AG04449 (cell line): ENCODE measurements at regions not wholly inside any gene's neighbourhood (a gene's known extent, or its start where the extent isn't known, plus 50 kb on each side); places are given as distances from the start of the nearest gene placed in this dataset.

Source experiments
- CTCF ChIA-PET: fragments of 350-600 bp; formaldehyde crosslinking; extraction: SDS; loops from one replicate; lab custom pipeline; 2021; ENCODE audit warnings: antibody characterized with exemption; lab: Yijun Ruan, JAX
- POLR2A ChIA-PET: fragments of 400-600, 350-600 bp; formaldehyde crosslinking; extraction: SDS; loops from one replicate; lab custom pipeline; 2020; ENCODE audit warnings: antibody characterized with exemption, inconsistent platforms; lab: Yijun Ruan, JAX
- DNase-seq: peaks from one replicate; pipeline ENCODE4 v3.0.0-alpha.2; 2010; ENCODE audit warnings: low read depth, low spot score
- H3K4me3 ChIP-seq: 2 replicates; pipeline ENCODE4 v1.5.1; 2011; ENCODE audit warnings: low read depth, mild to moderate bottlenecking, control low read depth, low read length
- TF ChIP-seq, protein P1 (sequence below): IDR thresholded peaks from one replicate; pipeline ENCODE4 v1.5.1; 2011; ENCODE audit warnings: mild to moderate bottlenecking, moderate library complexity, low read length, control low read depth, inconsistent platforms; ENCODE audit not compliant: insufficient read depth; ENCODE audit errors: missing control alignments

DNA sequence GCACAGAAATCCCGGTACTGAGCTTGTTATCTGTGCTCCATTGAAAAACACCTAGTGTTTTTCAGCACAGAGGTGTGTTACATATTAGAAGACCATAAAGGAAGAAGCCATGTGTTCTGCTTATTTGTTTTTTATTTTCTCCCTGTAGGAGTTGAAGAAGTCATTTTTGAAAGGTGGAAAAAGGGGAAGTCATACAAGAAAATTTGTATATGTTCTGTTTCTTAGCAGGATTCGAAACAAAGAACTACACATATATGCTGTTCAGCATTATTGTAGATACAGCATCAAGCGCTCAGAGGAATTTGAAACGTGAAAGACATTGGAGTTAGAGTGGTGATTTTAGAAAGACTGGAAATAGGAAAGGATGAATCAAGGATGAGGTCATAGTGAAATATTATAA is 345.3 kb upstream of the ADGRL2 start:
- ChIA-PET CTCF (no interaction called here), POLR2A (no interaction called here)
- no peak for DNase-seq
- no peak overlapping the region for H3K4me3 ChIP-seq
- TF ChIP-seq, protein P1, sequence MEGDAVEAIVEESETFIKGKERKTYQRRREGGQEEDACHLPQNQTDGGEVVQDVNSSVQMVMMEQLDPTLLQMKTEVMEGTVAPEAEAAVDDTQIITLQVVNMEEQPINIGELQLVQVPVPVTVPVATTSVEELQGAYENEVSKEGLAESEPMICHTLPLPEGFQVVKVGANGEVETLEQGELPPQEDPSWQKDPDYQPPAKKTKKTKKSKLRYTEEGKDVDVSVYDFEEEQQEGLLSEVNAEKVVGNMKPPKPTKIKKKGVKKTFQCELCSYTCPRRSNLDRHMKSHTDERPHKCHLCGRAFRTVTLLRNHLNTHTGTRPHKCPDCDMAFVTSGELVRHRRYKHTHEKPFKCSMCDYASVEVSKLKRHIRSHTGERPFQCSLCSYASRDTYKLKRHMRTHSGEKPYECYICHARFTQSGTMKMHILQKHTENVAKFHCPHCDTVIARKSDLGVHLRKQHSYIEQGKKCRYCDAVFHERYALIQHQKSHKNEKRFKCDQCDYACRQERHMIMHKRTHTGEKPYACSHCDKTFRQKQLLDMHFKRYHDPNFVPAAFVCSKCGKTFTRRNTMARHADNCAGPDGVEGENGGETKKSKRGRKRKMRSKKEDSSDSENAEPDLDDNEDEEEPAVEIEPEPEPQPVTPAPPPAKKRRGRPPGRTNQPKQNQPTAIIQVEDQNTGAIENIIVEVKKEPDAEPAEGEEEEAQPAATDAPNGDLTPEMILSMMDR, result no peak

DNA sequence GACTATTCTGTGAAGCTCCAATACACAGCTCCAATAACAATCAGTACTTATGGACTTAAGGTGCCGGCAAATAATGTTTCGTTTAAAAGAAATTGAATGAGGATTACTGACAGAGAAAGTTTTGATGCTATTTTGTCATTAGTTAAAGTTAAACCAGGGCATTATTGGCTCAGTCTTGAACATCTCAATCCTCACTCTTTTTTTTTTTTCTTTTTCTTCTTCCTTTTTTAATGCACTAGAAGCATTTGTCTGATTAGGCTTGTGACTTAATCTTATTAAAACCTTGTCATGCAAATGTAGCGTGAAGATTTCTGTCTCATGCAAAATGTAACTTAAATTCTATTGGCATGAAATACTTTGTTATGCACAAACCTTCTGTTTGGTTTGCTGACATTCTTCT is 346.8 kb upstream of the ADGRL2 start:
- POLR2A ChIA-PET, result no interaction called here
- no peak overlapping the region for H3K4me3 ChIP-seq
- CTCF ChIA-PET, result no interaction called here
- TF ChIP-seq, protein P1, result no peak
- DNase-seq, result no peak

DNA sequence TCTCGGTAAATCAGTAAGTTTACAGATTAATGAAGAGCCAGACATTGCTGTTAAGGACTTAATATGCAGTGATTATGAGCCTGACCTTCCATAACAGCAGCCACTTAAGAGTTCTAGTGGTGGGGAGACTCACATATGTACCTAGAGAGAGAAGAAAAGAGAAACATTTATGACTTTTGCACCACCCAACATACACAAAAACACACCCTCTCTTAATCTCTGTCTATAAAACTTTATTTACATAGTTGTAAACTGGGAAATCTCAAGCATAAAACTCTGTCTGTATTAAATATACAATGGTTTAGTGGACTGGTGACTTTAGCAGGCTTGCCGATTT is 347.4 kb upstream of the ADGRL2 start:
- H3K4me3 ChIP-seq, result no peak overlapping the region
- ChIA-PET CTCF (no interaction called here), POLR2A (no interaction called here)
- TF ChIP-seq, protein P1, result no peak
- DNase-seq, result no peak

DNA sequence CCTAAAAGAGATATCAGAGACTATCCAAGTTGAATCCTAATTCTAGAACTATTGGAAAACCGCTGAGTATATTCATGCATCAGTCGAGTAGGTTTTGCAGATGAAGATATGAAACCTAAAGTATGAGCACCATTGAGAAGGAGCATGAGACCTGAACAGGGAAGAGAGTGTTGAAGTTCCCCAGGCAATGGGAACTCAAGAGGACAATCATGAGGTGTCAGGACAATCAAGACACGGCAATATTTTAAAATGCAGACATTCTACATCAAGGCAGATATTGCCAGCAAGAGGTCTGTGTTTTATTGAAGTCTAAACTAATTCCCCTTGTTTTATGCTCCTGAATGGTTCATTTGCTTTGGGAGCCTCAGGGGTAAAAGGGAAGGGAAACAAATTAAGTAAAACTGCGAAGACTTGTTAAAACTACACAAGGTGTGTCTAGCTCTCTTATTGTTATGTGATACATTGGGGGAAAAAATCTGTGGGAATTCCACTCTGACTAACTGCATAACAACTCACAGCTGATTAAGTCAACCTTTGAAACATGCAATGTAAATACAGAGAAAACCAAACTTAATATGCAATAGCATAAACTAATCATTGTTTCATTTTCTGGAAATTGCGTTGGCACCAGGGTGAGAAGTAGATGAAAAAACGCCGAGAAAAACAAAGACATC is 347.9 kb upstream of the ADGRL2 start:
- H3K4me3 ChIP-seq, result no peak overlapping the region
- DNase-seq, result no peak
- TF ChIP-seq, protein P1, result no peak
- CTCF ChIA-PET, result no interaction called here
- POLR2A ChIA-PET, result no interaction called here

DNA sequence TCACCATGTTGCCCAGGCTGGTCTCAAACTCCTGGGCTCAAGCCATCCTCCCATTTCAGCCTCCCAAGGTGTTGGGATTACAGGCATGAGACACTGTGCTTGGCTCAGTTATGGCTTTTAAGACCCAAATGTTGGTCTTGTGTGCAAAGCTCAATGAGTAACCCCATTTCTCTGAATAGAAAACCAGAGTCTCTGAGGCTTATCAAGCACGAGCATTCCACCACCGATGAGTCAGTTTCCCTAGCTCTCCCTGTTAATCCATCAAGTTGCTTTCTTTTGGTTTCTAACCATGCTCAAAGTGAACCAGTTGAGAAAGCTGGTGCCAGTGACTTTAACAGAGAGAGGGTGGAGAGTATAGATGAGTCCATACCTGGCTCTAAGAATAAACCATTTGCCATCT is 350.9 kb upstream of the ADGRL2 start:
- CTCF ChIA-PET, result no interaction called here
- TF ChIP-seq, protein P1, result no peak
- no peak for DNase-seq
- POLR2A ChIA-PET, result no interaction called here
- H3K4me3 ChIP-seq, result no peak overlapping the region

DNA sequence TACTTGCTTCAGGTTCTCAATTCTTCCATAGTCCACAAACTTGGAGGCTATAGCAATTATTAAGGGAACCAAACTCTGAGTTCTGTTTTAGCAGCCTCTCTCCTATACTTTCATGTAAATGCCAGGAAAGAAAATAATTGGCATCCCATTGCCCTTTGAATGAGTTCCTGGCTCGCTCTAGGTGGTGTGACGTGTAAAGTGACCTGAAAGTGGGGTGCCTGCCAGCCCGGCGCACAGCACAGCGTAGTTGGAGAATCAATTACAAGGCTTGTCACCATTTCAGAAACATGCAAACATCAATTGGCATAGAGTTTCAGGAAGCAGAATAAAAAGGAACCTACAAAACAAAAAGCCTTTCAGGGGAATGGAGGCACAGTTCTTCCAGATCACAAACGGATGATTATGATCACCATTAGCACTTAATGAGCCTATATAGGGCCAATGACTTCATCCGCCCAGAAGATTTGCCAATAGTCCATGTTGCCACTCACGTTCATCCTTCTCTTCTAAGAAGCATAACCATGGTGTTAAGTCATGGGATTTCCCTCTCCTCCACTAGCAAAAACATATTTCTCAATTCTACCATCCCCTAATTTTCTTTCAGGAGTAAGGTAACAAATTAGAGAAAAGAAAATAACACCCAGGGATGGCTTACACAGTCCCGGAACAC is 354.6 kb upstream of the ADGRL2 start:
- no peak for DNase-seq
- TF ChIP-seq, protein P1, result no peak
- POLR2A ChIA-PET, result no interaction called here

More for the DNA sequence above, 354.6 kb upstream of the ADGRL2 start:
- CTCF ChIA-PET, result no interaction called here
- H3K4me3 ChIP-seq, result no peak overlapping the region
